AG08396 (cell line): ENCODE measurements at regions not wholly inside any gene's neighbourhood (a gene's known extent, or its start where the extent isn't known, plus 50 kb on each side); places are given as distances from the start of the nearest gene placed in this dataset.
"Not testable (repeated sequence)": the region's sequence is repeated elsewhere in the genome, so short reads cannot be mapped to it uniquely, and the experiment has no call there.

ENCODE experiments used
- DNase-seq: peaks from one replicate; pipeline ENCODE4 v3.0.0; 2012; ENCODE audit warnings: low spot score, mixed read lengths

GRCh38 chr10:36450380-36450779 lies 675.0 kb upstream of the ANKRD30A start:
- peak; percentile 26 for DNase-seq

GRCh38 chr10:36448760-36449691 lies 676.4 kb upstream of the ANKRD30A start:
- DNase-seq: no peak

- no peak for DNase-seq
Measured at GRCh38 chr10:36446881-36447280, 678.5 kb upstream of the ANKRD30A start.

GRCh38 chr10:36443233-36443632 lies 682.2 kb upstream of the ANKRD30A start:
- DNase-seq: no peak

GRCh38 chr10:36441557-36441956 lies 683.8 kb upstream of the ANKRD30A start:
- no peak for DNase-seq

- no peak for DNase-seq
Measured at GRCh38 chr10:36440539-36440938, 684.9 kb upstream of the ANKRD30A start.

GRCh38 chr10:36437367-36437766 lies 688.0 kb upstream of the ANKRD30A start:
- DNase-seq: no peak

- no peak for DNase-seq
Measured at GRCh38 chr10:36428507-36428906, 696.9 kb upstream of the ANKRD30A start.

- no peak for DNase-seq
Measured at GRCh38 chr10:36425131-36425797, 700.1 kb upstream of the ANKRD30A start.

- no peak for DNase-seq
Measured at GRCh38 chr10:36424502-36424901, 700.9 kb upstream of the ANKRD30A start.

GRCh38 chr10:36423821-36424248 lies 701.6 kb upstream of the ANKRD30A start:
- no peak for DNase-seq

- no peak for DNase-seq
Measured at GRCh38 chr10:36421992-36422391, 703.4 kb upstream of the ANKRD30A start.

- DNase-seq: no peak
Measured at GRCh38 chr10:36416513-36416912, 708.9 kb upstream of the ANKRD30A start.

- DNase-seq: no peak
Measured at GRCh38 chr10:36412942-36413341, 712.5 kb upstream of the ANKRD30A start.

GRCh38 chr10:36400238-36400637 lies 725.2 kb upstream of the ANKRD30A start:
- not testable (repeated sequence) for DNase-seq

- DNase-seq: no peak
Measured at GRCh38 chr10:36393801-36394200, 731.6 kb upstream of the ANKRD30A start.

- no peak for DNase-seq
Measured at GRCh38 chr10:36391405-36391804, 734.0 kb upstream of the ANKRD30A start.

- no peak for DNase-seq
Measured at GRCh38 chr10:36390221-36390620, 735.2 kb upstream of the ANKRD30A start.

- DNase-seq: no peak
Measured at GRCh38 chr10:36388166-36388565, 737.2 kb upstream of the ANKRD30A start.

- DNase-seq: no peak
Measured at GRCh38 chr10:36385693-36386092, 739.7 kb upstream of the ANKRD30A start.

- DNase-seq: no peak
Measured at GRCh38 chr10:36383349-36383748, 741.3 kb upstream of the FZD8 start.

GRCh38 chr10:36381748-36382147 lies 739.7 kb upstream of the FZD8 start:
- DNase-seq: no peak

- no peak for DNase-seq
Measured at GRCh38 chr10:36380538-36380937, 738.4 kb upstream of the FZD8 start.
